ENCODE measurements at regions not wholly inside any gene's neighbourhood (a gene's known extent, or its start where the extent isn't known, plus 50 kb on each side); places are given as distances from the start of the nearest gene placed in this dataset.
"Not testable (repeated sequence)": the region's sequence is repeated elsewhere in the genome, so short reads cannot be mapped to it uniquely, and the experiment has no call there.

GRCh38 chr9:40592406-40592805, 536.1 kb downstream of the FOXD4L6 start:
- peak; percentile 0 for DNase-seq (ENCODE audit: low spot score)
- H3K4me3 ChIP-seq, H3K27ac ChIP-seq: not testable (repeated sequence)

GRCh38 chr9:40591915-40592314, 536.6 kb downstream of the FOXD4L6 start:
- DNase-seq (ENCODE audit: low spot score) = peak; percentile 17
- H3K4me3 ChIP-seq, H3K27ac ChIP-seq: not testable (repeated sequence)

- H3K27ac ChIP-seq, H3K4me3 ChIP-seq: not testable (repeated sequence)
- peak; percentile 0 for DNase-seq (ENCODE audit: low spot score)
These were observed 540.8 kb downstream of the FOXD4L6 start for GRCh38 chr9:40587475-40588195.

- Histone ChIP-seq H3K4me3 (peak overlapping the region; percentile 63), H3K27ac (peak overlapping the region in 1 of 2 donors; percentile 73)
- DNase-seq (ENCODE audit: low spot score) = not testable (repeated sequence)
These were observed 544.4 kb downstream of the FOXD4L6 start for GRCh38 chr9:40584039-40584438.

GRCh38 chr9:40583230-40583629, 545.3 kb downstream of the FOXD4L6 start:
- H3K4me3 ChIP-seq = peak overlapping the region; percentile 36
- not testable (repeated sequence) for DNase-seq (ENCODE audit: low spot score); H3K27ac ChIP-seq

GRCh38 chr9:40578908-40579307, 549.6 kb downstream of the FOXD4L6 start:
- H3K4me3 ChIP-seq, H3K27ac ChIP-seq: not testable (repeated sequence)
- DNase-seq (ENCODE audit: low spot score) = peak; percentile 49
